Progenitor cell of endocrine pancreas (in vitro differentiated cells): ENCODE measurements at regions not wholly inside any gene's neighbourhood (a gene's known extent, or its start where the extent isn't known, plus 50 kb on each side); places are given as distances from the start of the nearest gene placed in this dataset.

Source experiments
- DNase-seq: peaks from one replicate; pipeline ENCODE4 v3.0.0; 2021; ENCODE audit warnings: low spot score; ENCODE audit not compliant: unreplicated experiment
- H3K27ac Mint-ChIP-seq: 2 replicates; pipeline ENCODE4 v1.8.0; 2021; ENCODE audit warnings: mild to moderate bottlenecking, moderate library complexity, mixed read lengths
- H3K27me3 Mint-ChIP-seq: 2 replicates; pipeline ENCODE4 v1.8.0; 2021; ENCODE audit warnings: mixed read lengths
- H3K36me3 Mint-ChIP-seq: 2 replicates; pipeline ENCODE4 v1.8.0; 2022; ENCODE audit warnings: mixed read lengths; ENCODE audit not compliant: insufficient read depth
- H3K4me1 Mint-ChIP-seq: 2 replicates; pipeline ENCODE4 v1.8.0; 2021; ENCODE audit warnings: low read depth, mixed read lengths
- H3K4me3 Mint-ChIP-seq: 2 replicates; pipeline ENCODE4 v1.8.0; 2021; ENCODE audit warnings: low read depth, mild to moderate bottlenecking, moderate library complexity, mixed read lengths
- H3K9me3 Mint-ChIP-seq: 2 replicates; pipeline ENCODE4 v1.8.0; 2021; ENCODE audit warnings: low read depth, mixed read lengths
- TF ChIP-seq, protein P1 (sequence below): fragments of 200-600 bp; sonication (generic); IDR thresholded peaks from one replicate; pipeline ENCODE4 v1.5.0; 2021; ENCODE audit warnings: antibody characterized with exemption, mild to moderate bottlenecking; ENCODE audit not compliant: unreplicated experiment

GRCh38 chr18:5649439-5649838 lies 105.6 kb upstream of the EPB41L3 start:
- H3K27me3 Mint-ChIP-seq = peaks cover 4% of the 10 kb centered on the region
- DNase-seq = no peak
- no peak overlapping the region for H3K27ac Mint-ChIP-seq
- H3K9me3 Mint-ChIP-seq = peaks cover 6% of the 10 kb centered on the region
- no peaks in the 10 kb centered on the region for H3K36me3 Mint-ChIP-seq
- no peak overlapping the region for H3K4me3 Mint-ChIP-seq
- TF ChIP-seq, protein P1, sequence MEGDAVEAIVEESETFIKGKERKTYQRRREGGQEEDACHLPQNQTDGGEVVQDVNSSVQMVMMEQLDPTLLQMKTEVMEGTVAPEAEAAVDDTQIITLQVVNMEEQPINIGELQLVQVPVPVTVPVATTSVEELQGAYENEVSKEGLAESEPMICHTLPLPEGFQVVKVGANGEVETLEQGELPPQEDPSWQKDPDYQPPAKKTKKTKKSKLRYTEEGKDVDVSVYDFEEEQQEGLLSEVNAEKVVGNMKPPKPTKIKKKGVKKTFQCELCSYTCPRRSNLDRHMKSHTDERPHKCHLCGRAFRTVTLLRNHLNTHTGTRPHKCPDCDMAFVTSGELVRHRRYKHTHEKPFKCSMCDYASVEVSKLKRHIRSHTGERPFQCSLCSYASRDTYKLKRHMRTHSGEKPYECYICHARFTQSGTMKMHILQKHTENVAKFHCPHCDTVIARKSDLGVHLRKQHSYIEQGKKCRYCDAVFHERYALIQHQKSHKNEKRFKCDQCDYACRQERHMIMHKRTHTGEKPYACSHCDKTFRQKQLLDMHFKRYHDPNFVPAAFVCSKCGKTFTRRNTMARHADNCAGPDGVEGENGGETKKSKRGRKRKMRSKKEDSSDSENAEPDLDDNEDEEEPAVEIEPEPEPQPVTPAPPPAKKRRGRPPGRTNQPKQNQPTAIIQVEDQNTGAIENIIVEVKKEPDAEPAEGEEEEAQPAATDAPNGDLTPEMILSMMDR = no peak
- H3K4me1 Mint-ChIP-seq = no peaks in the 10 kb centered on the region

GRCh38 chr18:5646739-5647138 lies 102.9 kb upstream of the EPB41L3 start:
- DNase-seq = no peak
- Mint-ChIP-seq H3K27me3 (peaks cover 4% of the 10 kb centered on the region), H3K9me3 (peaks cover 6% of the 10 kb centered on the region), H3K4me3 (no peak overlapping the region), H3K36me3 (no peaks in the 10 kb centered on the region), H3K4me1 (no peaks in the 10 kb centered on the region), H3K27ac (no peak overlapping the region)
- TF ChIP-seq, protein P1 = no peak

DNA sequence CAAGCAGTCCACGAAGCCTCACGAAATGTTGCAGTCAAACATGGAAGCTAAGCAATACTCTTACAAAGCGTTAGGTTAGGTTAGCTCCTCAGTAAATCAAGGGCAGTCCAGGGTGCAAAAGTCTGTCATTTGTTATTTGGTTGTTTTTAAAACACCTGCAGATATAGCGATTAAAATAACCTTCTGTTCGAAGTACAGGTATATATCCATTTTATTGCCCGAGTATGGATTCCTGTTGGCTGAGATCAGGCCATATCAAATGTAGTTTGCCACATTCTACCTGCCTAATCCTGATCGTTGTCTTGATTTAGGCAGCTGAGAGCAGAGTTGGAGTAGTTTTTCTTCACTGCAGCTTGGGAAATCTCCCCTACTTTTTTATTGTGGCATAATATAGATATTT lies 99.5 kb upstream of the EPB41L3 start:
- H3K9me3 Mint-ChIP-seq = peaks cover under 1% of the 10 kb centered on the region
- H3K27me3 Mint-ChIP-seq = peaks cover 14% of the 10 kb centered on the region
- TF ChIP-seq, protein P1 = no peak
- H3K4me1 Mint-ChIP-seq = no peaks in the 10 kb centered on the region
- no peak for DNase-seq
- no peaks in the 10 kb centered on the region for H3K36me3 Mint-ChIP-seq
- H3K4me3 Mint-ChIP-seq = no peak overlapping the region
- no peak overlapping the region for H3K27ac Mint-ChIP-seq

GRCh38 chr18:5640939-5641338 lies 97.1 kb upstream of the EPB41L3 start:
- no peaks in the 10 kb centered on the region for H3K9me3 Mint-ChIP-seq
- no peak for DNase-seq

GRCh38 chr18:5639131-5639530 lies 95.3 kb upstream of the EPB41L3 start:
- H3K27me3 Mint-ChIP-seq = peaks cover 26% of the 10 kb centered on the region
- TF ChIP-seq, protein P1 = no peak
- no peak overlapping the region for H3K27ac Mint-ChIP-seq
- no peak for DNase-seq
- H3K9me3 Mint-ChIP-seq = no peaks in the 10 kb centered on the region
- H3K4me1 Mint-ChIP-seq = no peaks in the 10 kb centered on the region
- H3K4me3 Mint-ChIP-seq = no peak overlapping the region
- H3K36me3 Mint-ChIP-seq = no peaks in the 10 kb centered on the region

More at GRCh38 chr18:5640939-5641338, 97.1 kb upstream of the EPB41L3 start:
- TF ChIP-seq, protein P1 = no peak
- H3K27ac Mint-ChIP-seq = no peak overlapping the region
- H3K4me1 Mint-ChIP-seq = no peaks in the 10 kb centered on the region
- no peak overlapping the region for H3K4me3 Mint-ChIP-seq
- H3K36me3 Mint-ChIP-seq = no peaks in the 10 kb centered on the region
- peaks cover 26% of the 10 kb centered on the region for H3K27me3 Mint-ChIP-seq
